ENCODE measurements at regions not wholly inside any gene's neighbourhood (a gene's known extent, or its start where the extent isn't known, plus 50 kb on each side); places are given as distances from the start of the nearest gene placed in this dataset.
"Not testable (repeated sequence)": the region's sequence is repeated elsewhere in the genome, so short reads cannot be mapped to it uniquely, and the experiment has no call there.

DNA sequence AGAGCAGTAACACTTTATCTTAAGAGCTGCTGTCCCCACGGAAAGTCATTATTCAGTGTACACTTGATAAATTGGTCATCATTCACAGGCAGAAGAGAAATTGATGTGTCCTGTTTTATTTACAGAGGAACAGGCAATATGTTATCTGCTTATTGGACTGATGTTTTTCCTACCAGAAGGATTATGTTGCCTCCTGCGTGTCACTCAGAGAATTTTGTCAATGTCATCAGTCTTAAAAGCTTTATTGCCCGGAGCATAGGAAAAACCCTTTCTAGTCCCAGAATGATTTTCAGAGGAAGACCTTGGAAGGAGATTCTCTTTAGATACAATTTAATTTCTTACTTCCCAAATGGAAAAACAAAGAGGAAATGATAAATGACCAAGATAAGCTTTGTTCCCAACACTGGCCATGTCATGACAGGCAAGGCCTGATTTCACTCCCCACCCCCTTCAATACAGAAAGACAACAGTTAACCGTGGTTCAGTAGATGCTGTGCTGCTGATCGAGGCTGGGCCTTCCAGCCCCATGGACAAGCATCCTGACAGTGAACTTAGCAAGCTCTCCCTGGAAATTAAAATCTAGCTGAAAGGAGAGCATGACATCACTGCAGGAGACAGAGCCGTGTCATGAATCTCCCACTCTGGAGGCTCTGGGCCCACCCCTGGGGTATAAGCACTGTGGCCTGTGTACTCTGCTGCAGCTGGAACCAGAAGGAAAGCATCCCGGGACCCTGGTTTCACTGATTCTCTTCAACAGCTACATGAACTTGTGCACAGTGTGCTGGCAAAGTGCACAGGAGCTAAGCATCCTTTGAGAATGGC lies 118.8 kb upstream of the LYZL2 start:
- H3K9me3 ChIP-seq = no peaks in the 10 kb centered on the region
- H3K27ac ChIP-seq = no peak overlapping the region
- H3K27me3 ChIP-seq = no peaks in the 10 kb centered on the region
- peaks cover 0 to 27% of the 10 kb centered on the region in 2 donors for H3K4me1 ChIP-seq
- H3K36me3 ChIP-seq = no peaks in the 10 kb centered on the region
- DNase-seq (ENCODE audit: low spot score) = no peak
- TF ChIP-seq, protein P1, sequence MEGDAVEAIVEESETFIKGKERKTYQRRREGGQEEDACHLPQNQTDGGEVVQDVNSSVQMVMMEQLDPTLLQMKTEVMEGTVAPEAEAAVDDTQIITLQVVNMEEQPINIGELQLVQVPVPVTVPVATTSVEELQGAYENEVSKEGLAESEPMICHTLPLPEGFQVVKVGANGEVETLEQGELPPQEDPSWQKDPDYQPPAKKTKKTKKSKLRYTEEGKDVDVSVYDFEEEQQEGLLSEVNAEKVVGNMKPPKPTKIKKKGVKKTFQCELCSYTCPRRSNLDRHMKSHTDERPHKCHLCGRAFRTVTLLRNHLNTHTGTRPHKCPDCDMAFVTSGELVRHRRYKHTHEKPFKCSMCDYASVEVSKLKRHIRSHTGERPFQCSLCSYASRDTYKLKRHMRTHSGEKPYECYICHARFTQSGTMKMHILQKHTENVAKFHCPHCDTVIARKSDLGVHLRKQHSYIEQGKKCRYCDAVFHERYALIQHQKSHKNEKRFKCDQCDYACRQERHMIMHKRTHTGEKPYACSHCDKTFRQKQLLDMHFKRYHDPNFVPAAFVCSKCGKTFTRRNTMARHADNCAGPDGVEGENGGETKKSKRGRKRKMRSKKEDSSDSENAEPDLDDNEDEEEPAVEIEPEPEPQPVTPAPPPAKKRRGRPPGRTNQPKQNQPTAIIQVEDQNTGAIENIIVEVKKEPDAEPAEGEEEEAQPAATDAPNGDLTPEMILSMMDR (IDR thresholded peaks at IDR 0.05) = no peak
- H3K4me3 ChIP-seq = no peak overlapping the region

DNA sequence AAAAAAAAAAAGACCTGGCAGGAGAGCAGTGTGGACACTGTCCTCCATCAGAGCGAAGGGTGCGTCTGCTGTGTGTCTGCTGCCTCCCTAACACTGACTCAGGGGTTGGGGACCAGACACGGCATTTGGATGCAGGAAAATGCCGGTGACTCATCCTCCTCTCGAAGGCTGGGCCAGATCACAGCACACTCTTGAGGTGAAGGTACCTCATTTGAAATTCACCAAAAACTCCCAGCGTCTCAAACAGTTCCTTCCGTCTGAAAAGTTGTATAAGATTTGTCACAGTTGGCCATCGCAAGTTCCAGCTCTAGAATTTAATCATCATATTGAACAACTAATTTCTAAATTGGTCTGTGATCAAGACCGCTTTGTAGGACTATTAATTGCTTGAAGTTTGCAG lies 118.1 kb upstream of the LYZL2 start:
- no peak for DNase-seq (ENCODE audit: low spot score)
- TF ChIP-seq, protein P1 (IDR thresholded peaks at IDR 0.05) = no peak
- peaks cover 0 to 23% of the 10 kb centered on the region in 2 donors for H3K4me1 ChIP-seq
- H3K9me3 ChIP-seq = no peaks in the 10 kb centered on the region
- H3K36me3 ChIP-seq = no peaks in the 10 kb centered on the region
- H3K27ac ChIP-seq = no peak overlapping the region
- H3K27me3 ChIP-seq = no peaks in the 10 kb centered on the region
- no peak overlapping the region for H3K4me3 ChIP-seq

DNA sequence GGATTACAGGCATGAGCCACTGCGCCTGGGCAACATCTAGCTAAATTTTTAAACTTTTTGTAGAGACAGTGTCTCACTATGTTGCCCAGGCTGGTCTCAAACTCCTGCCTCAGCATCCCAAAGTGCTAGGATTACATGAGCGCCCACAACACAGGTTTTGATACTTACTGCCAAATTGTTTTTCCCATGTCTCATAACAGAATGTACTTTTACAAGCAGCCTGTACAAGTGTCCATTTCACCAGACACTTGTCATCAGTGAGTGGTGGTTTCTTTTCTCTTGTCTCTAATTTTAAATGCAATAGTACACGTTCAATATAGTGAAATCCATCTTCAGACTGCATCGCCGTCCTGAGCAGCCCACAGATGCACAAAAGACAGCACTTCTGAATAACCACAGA lies 116.4 kb upstream of the LYZL2 start:
- TF ChIP-seq, protein P1 (IDR thresholded peaks at IDR 0.05) = no peak
- Histone ChIP-seq H3K4me1 (peaks cover 0 to 6% of the 10 kb centered on the region in 2 donors), H3K27me3 (no peaks in the 10 kb centered on the region), H3K9me3 (no peaks in the 10 kb centered on the region), H3K4me3 (no peak overlapping the region), H3K27ac (peak overlapping the region; percentile 53 to 66), H3K36me3 (no peaks in the 10 kb centered on the region)
- DNase-seq (ENCODE audit: low spot score) = no peak

DNA sequence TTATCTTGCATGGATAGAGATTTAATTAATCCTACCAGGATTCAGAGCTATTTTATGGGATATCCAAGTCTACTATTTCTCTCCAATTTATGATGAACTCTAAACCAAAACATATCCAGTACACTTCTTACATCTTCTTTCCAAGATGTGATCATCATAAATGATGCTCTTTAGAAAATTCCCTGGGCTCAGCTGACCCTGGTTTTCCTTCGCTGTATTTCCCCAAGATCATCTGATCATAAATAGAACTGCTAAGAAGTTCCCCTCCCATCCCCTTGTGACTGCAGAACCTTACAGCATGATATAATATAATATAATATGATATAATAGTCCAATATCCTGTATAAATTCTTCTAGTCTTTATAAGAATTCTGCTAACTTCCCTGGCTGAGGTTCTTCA lies 114.6 kb upstream of the LYZL2 start:
- no peaks in the 10 kb centered on the region for H3K36me3 ChIP-seq
- TF ChIP-seq, protein P1 (IDR thresholded peaks at IDR 0.05) = no peak
- no peaks in the 10 kb centered on the region for H3K9me3 ChIP-seq
- H3K4me1 ChIP-seq = peaks cover 0 to 4% of the 10 kb centered on the region in 2 donors
- no peak for DNase-seq (ENCODE audit: low spot score)
- no peaks in the 10 kb centered on the region for H3K27me3 ChIP-seq
- no peak overlapping the region for H3K4me3 ChIP-seq
- H3K27ac ChIP-seq = no peak overlapping the region

DNA sequence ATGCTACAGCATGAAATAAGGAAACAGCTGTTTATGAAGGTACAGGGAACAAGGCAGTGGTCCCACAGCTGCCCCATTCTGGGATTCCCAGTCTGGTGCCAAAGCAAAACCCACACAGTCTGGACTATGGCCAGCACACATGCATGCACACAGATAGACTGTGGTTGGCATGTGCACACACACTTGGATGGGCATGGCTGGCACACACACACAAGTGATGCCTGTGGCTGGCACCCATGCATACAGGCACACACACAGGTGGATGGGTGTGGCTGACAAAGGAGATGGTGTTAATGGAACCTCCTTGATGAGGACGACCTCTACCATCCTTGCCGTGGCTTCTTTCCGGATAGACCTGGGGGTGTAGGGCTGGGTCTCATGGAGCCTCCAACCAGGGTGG lies 114.0 kb upstream of the LYZL2 start:
- Histone ChIP-seq H3K36me3 (no peaks in the 10 kb centered on the region), H3K9me3 (no peaks in the 10 kb centered on the region), H3K4me1 (peaks cover 0 to 4% of the 10 kb centered on the region in 2 donors), H3K27me3 (no peaks in the 10 kb centered on the region), H3K4me3 (no peak overlapping the region), H3K27ac (no peak overlapping the region)
- TF ChIP-seq, protein P1 (IDR thresholded peaks at IDR 0.05) = no peak
- no peak for DNase-seq (ENCODE audit: low spot score)

DNA sequence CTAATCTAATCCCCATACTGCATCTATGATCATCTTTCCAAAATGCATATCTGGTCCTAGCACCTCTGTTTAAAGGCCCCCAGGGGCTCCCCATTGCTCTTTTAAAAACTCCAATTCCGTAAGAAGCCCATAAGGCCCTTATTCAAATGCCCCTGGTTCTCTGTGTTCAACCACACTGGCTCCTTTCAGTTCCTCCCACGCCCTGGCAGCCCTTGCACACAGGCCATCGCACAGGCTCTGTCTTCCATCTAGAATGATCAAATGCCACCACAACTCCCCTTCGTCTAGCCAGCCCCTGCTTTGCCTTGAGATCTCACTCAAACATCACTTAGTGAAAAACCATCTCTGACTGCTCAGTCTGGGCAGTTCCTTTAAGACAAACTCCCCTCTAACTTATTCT lies 112.9 kb upstream of the LYZL2 start:
- H3K4me1 ChIP-seq = peaks cover 0 to 4% of the 10 kb centered on the region in 2 donors
- H3K9me3 ChIP-seq = no peaks in the 10 kb centered on the region
- no peak overlapping the region for H3K4me3 ChIP-seq
- DNase-seq (ENCODE audit: low spot score) = no peak
- TF ChIP-seq, protein P1 (IDR thresholded peaks at IDR 0.05) = no peak
- H3K27ac ChIP-seq = no peak overlapping the region
- H3K36me3 ChIP-seq = no peaks in the 10 kb centered on the region
- H3K27me3 ChIP-seq = no peaks in the 10 kb centered on the region

DNA sequence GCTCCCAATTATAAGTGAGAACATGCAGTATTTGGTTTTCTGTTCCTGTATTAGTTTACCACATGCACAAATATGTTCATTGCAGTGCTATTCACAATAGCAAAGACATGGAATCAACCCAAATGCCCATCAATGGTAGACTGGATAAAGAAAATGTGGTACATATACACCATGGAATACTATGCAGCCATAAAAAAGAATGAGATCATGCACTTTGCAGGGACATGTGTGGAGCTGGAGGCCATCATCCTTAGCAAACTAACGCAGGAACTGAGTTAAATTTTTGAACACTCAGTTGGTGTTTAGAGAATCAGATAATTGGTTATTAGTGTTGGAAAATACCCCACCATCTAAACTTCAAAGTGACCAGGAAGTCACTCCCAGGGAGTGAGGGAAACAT lies 111.2 kb upstream of the LYZL2 start:
- not testable (repeated sequence) for H3K4me3 ChIP-seq; H3K36me3 ChIP-seq; H3K27ac ChIP-seq; H3K4me1 ChIP-seq; DNase-seq (ENCODE audit: low spot score); H3K9me3 ChIP-seq; H3K27me3 ChIP-seq

All from right atrium auricular region (tissue), 2 donors.